ENCODE measurements at regions not wholly inside any gene's neighbourhood (a gene's known extent, or its start where the extent isn't known, plus 50 kb on each side); places are given as distances from the start of the nearest gene placed in this dataset.

DNA sequence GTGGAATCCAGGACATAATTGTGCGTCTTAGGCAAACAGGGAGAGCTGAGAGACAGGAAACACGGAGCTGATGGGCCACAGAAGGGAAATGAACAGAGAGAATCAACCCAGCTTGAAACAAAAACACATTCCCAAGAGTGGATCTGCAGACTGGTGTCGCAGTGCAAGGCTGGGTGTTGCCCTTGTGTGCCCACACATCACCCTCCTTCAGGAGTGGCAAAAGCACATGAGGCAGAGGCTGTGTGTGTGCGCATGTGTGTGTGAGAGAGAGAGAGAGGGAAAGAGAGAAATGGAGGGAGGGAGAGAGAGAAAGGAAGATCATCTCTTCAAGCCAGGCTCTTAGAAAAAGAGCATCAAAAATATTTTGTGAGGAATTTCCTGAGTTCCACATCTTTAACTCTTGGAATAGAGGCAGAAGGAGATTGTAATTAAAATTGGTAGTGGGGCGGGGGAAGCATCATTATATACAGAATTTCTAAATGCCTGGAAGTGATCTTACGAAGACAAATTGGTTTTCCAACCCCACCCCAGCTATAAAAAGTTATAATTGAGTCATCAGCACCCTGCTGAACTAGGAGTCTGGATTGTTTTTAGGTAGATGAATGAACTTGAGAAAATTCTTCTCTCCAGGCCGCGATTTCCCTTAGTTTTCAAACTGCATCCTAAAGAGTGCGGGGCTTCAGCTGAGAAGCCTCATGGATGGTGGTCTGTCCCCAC, 480.7 kb downstream of the NPHP4 start:
- DNase-seq = no peak

DNA sequence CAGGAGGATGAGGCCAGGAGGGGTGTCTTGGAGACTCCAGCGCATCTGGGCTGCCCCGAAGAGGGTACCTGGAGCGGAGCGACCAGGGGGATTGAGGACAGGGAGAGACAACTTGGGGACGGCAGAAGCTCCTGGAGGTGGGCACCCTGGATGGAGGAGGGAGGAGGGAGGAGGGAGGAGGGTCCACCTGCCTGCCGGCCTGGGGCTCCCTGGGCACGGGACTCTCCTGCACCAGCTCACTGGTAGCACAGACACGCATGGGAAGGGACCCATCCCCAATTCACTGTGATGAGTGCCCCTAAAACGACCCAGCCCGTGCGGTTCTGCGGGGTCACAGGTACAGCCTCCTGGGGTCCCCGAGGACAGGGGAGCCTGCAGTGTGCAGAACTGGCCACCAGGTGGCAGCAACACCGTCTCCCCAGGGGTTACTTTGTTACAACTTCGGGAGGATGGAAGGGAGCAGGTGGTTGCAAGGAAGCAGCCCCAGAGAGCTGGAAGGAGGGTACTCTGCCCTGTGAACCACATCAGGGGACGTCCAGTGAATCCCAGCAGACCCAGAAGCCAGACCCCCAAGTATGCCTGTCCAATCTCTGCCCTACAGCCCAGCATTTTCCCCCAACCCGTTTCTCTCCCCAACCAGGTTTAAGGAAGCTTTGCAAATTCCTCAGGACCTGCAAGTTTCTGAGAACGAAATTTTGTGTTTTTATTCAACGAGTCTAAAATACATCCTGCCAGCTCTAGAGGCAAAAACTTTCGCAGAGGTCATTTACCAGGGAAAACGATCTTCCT, 482.4 kb downstream of the NPHP4 start:
- DNase-seq = peak; percentile 55

DNA sequence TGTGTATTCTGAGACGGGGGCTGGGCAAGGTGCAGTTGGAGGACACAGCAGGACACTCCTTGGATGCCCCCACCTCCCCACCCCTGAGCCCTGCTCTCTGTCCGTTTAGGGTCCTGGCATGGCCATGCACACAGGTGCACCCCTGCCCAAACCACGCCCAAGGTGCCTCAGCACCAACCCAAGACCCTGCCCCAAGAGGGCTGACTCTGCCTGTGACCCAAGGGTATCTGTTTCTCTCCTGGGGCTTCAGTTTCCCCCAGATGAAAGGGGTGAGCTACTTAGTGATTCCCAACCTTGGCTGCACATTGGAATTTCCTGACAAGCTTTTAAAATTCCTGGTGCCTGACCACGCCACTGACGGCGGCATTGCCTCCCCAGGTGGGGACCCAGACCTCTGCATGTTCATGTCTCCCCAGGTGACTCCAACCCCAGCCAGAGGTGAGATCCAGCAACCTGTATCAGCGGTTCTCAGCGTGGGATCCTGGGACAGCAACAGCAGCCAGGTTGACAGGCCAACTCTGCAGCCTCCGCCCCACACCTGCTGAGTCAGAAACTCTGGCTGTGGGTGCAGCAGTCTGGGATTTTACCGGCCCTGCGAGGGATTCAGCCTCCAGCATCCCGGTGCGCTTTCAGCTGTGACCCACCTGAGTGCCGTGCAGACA, 483.4 kb downstream of the NPHP4 start:
- DNase-seq = no peak

DNA sequence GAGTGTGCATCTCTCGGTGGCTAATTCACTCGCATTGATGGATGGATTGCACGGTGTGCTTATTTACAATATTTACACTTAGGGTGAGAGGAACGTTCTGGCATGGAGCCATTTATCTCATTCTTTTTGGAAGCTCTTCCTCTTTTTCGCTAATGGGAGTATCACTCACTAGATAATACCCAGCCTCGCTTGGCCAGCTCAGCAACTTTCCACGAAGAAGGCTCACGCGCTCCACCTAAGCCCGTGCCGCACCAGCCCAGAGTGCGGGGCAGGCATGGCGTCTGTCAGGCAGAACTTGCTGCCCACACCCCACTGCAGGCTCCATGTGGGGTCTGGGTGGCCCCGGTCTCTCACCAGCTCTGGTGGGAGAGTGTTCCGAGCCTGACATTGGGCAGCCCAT, 484.9 kb downstream of the NPHP4 start:
- peak; percentile 71 for DNase-seq

DNA sequence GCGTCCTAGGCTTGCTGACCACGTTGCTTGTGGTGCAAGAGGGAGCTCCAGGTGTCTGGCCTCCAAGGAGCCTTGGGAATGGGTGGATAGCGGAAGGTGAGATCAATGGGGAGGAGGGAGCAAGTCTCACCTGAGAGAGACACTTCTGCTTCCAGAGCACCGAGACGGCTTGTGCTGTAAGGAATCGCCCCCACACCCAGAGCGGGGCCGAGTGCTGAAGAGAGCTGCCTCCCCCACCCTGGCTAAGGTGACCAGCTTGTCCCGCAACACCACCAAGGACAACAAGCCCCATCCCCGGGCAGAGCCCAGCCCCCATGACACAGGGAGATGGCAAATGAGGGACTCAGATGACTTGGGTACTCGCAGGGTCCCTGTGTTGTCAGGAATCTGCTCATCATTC, 485.6 kb downstream of the NPHP4 start:
- DNase-seq = no peak

DNA sequence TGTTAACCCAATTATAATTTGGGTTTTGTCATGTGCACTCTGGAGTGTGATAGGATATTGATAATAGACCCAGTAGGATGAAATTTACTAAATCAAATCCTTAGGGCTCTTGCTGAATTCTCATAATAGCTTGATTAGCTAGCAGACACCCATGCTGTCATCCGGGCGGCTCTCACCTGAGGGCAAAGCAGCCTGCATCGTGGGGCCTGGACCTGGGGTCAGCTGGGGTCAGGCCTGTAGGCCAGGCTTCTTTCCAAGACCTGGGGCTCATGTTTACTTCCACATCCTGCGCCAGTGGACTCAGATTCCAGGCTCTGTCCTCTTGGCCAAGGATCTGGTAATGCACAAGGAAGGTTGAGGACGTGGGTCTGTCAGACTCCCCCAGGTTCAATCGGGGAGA, 486.3 kb downstream of the NPHP4 start:
- DNase-seq = no peak

DNA sequence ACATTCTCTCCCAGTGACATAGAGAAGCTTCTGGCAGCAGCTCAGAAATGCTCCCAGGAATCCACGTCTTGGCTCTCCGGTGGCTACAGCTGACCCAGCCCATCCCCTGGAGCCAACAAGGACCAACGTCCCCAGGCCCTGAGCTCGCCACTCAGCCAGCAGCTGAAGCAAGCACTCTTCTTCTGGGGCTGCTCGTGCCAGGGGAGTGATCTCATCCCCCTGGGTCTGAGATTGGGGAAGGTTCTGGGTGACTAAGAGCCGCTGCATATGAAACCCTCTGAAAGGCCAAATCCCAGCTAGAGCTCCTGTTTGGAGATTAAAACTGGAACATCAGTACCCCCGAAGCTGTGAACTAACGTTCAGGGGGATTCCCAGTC, 487.9 kb downstream of the NPHP4 start:
- no peak for DNase-seq

DNA sequence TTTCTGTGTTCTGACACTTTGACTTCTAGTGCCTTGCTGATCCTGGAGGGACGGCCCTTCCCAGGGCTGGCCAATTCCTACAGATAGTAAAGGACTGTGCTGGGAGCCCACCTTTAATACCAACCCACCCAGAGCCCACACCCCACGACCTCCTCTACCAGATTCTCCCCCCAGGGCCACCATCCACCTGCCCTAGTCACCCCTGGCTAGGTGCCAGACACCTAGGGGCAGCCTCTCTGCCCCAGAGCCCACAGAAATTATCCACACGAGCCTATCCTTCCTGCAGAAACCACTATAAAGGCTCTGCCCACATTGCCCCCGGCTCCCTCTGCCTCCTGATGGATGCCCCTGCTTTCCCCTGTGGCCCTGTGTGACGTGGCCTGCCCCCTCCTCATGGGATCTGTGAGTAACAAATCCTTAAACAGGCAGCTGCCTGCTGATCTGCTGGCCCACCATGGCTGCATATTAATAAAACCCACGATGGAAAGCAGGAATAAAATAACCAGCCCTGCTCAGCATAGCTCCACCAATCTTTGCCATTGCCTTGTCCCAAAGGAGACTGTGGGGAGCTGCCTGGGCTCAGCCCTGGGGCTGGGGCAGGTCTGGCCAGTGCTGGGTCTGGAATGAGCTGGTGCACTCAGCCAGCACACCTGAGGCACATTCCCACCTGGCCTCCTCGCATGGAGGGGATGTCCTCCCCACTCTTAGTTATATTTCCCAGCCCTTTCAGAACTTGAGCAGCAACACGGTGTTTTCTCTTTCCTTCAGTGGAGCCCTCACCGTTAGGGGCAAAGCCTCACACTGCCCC, 488.5 kb downstream of the NPHP4 start:
- no peak for DNase-seq

DNA sequence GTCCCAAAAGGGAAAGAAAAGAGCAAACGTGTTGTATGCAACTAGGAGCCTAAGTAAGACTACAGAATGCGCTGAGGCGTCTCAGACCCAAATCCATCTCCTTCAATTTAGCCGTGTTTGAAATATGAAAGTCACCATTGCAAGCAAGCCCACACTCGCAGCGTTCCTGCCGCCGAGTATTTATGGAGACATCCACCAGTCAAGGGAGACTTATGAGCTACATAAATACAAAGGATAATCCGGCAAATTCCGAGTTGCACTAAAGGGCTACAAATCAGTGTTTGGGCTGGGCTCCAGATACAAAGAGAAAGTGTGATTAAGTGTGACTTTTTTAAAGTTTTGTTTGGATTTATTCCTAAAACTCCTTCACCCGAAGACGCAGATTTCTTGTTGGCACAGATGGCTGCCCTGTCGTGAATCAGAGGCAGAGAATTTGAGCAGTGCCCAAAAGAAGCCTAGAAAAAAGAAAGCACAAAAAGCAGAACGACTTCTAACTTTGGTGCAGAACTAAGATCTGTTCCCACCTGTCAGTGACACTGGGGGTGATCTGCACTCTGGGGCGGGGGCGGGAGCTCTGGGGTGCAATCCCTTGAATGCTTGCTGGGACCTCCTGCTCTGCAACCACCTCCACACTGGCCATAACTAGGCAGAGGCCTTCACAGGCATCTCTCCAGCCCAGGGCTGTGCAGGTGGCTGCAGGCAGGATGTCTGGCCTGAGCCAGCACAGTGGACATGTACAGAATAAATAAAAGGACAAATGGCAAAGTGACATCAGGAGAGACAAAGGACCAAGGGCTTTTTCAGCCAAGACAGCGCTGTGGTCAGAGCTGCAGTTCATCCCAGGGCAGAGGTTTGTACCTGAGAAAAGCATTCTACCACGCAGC, 489.7 kb downstream of the NPHP4 start:
- DNase-seq = no peak

DNA sequence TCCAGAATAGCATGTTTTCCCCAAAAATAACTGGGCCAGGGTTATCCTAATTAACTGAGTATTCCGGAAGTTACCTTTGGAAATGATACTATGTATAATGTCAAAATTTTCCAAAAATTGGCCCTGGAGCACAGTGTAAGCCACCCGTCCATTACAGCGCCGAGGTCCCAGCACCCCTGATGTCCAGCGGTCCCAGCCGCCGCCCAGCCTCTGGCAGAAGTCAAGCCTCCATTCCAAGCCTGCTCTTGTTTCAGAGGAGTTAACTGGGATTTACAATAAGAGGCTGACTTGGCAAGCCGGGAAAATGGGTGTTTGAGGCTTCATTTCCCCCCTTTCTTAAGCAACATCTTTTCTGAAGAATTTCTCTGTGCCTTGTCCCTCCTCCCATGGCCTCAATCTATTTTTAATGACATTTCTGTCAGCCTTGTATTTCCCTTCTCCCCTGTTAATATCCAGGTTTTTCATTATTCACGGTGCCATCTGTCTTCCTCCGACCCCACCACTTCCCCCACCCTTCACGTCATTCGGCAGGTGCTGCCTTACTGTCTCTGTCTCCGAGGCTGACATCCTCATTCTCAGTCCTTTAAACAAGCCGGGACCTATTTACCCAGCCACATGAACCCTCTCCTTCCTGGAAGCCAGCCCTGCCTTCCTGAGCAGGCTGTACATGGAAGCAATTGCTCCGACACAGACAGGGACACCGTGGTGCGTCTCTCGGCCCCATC, 490.9 kb downstream of the NPHP4 start:
- DNase-seq = no peak

DNA sequence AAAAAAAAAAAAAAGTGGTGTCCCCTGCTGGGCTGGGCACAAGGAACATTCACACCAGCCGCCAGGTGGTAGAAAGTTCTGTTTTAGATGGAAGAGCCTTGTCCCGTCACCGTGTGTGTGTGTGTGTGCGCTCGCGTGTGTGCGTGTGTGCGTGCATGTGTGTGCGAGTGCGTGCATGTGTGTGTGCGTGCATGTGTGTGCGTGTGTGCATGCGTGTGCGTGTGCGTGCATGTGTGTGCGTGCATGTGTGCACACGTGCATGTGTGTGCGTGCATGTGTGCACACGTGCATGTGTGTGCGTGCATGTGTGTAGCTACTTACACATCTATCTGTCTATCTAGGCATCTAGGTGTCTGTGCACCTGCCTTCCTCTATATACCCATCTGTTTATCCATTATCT, 491.7 kb downstream of the NPHP4 start:
- DNase-seq = no peak

DNA sequence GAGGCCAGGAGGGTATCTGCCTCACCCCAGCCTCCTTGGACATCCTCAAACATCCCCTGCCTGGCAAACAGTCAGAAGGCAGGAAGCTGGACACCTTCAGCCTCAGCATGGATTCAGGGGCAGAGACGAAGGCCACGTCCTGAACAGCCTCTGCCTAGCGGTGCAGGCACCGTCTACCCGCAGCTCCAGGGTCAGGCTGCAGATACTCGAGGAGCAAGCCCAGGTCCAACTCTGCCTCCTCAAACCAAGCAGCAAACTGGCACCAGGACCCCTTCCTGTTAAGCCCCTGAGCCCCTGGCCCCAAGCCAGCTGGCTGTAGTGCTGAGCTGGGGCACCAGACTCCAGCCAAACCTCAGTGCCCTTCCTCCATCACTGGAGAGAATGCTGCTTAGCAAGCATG, 494.7 kb downstream of the NPHP4 start:
- no peak for DNase-seq

DNA sequence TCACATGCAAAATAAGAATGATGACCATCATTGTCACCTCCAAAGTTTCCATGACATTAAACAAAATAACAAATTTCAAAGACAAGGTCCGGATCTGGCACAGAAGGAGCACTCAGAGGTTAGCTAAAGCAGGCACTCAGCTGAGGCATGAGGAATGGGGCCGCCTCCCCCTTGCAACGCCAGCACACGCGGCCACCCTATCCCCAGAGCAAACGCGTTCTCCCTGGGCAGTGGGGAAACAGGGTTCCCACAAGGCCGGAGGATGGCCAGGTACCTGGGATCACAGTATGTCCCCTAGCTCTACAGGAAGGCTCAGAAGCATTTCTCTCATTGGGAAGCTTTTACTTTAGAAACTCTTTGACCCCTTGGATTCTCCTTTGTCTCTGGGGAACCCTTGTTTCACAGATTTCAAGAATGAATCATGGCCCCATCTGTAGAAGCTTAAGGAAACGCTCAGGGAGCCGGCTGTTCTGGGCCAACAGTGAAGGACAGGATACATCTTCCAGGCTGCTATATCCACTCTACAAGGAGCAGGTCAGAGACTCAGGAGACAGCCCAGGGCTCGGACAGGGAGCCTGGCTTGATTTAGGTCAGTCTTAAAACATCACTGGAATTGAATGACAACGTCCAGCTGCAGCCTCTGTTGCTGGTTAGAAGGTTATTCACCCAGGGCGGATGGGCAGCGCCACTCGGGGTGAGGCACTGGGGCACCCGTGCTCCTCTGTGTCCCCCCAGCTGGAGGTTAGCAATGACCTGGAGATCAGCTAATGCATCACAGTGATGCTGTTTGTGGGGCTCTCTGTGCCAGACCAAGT, 496.4 kb downstream of the NPHP4 start:
- no peak for DNase-seq

DNA sequence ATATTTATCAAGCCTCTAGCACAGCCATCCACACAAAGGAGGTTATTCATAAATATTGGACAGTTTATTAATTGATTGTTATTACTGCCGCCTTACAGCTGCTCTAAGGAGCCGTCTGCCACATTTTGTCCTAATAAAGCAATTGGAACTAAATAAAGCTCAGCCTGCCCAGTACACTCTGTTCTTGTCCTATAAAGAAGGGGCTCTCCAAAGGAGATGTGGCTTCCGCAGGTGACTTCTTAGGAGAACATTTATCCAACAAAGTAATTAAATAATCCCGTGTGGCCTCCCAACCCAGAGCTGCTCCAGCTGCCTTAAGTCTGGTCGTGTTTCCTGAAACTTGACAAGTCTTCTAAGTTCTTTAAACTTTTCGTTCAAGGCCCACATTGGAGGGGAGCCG, 497.7 kb downstream of the NPHP4 start:
- no peak for DNase-seq

DNA sequence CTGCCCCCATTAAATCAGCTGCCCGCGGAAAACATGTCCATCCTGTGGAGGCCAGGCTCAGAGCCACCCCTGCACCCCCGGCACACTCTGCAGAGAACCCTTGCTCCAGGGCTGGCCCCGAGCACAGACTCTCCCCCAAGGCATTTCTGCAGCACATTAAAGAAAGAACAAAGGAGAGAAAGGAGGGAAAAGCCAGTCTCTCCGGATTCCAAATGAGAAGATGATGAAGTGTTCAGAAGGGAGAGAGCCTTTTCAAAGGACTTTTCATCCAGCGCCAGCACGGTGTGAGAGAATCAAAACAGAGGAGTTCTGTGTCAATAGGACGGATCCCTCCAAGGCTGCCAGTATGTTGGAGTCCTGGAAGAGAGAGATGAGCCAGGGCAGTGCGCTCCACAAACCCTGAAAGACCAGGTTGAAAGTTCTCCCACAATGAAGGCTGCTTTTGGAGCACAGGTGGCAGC, 498.3 kb downstream of the NPHP4 start:
- DNase-seq = no peak

DNA sequence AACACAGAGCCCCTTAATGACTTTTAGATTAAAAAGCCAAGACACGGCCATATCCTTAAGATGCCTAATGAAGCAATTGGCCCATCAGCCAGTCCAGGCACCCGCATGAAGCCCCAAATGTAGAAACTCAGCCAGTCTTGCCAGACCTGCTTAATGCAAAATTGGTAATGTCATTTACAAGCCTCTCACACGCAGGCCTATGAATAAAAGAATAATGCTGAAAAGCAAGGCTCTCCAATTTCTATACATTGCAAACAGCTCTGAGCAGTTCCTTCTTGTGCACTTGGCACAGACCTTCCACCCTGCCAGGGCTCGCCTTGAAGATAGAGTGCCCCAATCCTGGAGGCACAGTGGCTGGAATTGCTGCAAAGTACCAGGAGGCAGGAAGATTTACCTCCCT, 498.9 kb downstream of the NPHP4 start:
- no peak for DNase-seq

DNA sequence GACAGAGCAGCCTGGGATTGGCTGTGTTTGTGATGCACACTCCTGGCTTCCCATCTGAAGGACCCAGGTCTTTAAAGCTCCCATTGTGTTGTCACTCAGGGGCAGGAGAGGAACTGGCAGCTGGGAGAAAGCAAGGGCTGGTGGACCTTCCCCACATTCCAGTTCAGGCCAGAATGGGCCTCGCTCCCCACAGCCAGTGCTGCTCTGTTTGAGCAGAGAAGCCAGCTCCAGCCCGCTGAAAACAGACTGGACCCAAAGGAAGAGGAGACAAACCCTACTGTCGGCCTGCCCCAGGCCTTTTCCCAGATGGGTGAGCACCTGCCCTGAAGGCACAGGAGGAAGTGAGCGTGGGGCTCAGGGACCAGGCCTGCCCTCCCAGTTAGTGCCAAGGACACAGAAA, 499.4 kb downstream of the NPHP4 start:
- no peak for DNase-seq

DNA sequence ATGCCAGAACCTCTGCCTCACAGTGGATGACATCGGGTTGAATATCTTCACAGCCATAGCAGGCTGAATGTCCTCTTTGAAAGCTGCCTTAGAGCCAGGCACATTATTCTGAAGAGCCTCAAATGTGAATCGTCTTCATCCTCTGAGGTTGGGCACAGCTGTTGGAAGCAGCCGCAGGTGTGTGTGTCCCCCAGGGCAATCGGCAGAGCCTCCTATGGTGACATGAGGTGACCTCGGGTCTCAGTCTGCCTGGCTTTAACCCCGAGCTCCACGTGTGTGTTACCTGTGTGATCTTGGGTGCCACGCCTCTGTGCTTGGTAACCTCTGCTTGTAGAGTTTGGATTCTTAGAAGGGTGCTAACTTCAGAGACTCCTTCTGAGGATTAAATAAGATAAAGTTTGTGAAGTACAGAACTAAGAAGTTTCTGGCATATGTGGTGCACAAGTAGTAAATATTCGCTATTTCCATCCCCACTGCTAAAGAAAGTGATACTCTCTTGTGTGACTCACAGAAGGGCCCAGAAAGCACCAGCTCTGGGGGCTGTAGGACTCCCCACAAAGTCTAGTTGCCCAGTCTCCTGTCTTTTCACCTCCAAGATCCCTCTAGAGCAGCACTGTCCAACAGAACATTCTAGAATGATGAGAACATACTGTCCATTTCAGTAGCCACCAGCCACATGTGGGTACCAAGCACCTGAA, 500.9 kb downstream of the NPHP4 start:
- DNase-seq = no peak

DNA sequence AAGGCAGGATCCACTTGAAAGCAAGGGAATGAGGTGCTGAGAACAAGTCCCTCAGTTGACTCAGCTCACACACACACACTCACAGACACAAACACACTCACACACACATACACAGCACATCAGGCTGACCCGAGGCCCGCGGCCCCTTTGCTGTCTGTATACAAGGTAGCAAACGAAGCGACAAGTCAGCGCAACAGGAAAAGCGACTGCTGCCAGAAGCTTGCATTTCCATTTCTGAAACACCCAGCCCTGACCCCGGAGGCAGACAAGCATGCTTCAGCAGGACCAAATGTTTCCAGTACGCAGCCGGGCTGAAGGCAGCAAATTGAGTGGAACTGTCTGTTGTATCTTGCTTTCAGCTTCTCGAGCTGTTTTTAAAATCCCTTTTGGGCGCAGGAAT, 501.6 kb downstream of the NPHP4 start:
- DNase-seq = no peak

DNA sequence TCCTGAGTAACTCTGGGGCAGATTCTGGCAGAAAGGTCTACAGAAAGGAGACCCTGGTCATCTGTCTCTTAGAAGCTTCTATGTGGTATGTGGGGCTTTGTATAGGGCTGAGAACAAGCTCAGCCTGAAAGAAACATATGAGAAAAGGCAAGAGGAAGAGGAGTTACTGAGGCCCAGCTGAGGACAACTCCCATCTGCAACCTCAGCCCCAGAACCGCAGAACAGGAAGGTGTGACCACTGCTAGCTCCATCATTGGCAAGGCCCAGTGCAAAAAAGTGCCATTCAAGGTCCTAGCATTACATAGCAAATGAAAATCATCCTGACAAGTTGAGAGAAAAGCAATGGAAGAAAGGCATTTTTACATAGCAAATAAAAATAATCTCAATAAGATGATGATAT, 503.8 kb downstream of the NPHP4 start:
- DNase-seq = no peak

Measured in NCI-H1105 (cell line).